PC-3 (cell line): ENCODE measurements at regions not wholly inside any gene's neighbourhood (a gene's known extent, or its start where the extent isn't known, plus 50 kb on each side); places are given as distances from the start of the nearest gene placed in this dataset.

Source experiments
- ATAC-seq: fragments of 200-7000 bp; cut with Tn5 transposase; 2 replicates; pipeline ENCODE4 v1.9.1; 2020; ENCODE audit warnings: mild to moderate bottlenecking, moderate library complexity
- BruUV-seq: library from RNA; stranded (reverse); fragments of 400-500 nt; replicated peaks from 2 replicates; lab custom pipeline; 2021; lab: Mats Ljungman, UMichigan
- CTCF ChIA-PET: fragments of 300-600 bp; sonication (Branson Sonifier 250); formaldehyde crosslinking; loops from one replicate; lab custom pipeline; 2022; ENCODE audit warnings: antibody characterized with exemption; lab: Charles Lee
- POLR2A ChIA-PET: fragments of 300-600 bp; sonication (Branson Sonifier 250); formaldehyde crosslinking; loops from one replicate; lab custom pipeline; 2022; ENCODE audit warnings: antibody characterized with exemption; ENCODE audit not compliant: unreplicated experiment; lab: Charles Lee
- DNase-seq: peaks from one replicate; pipeline ENCODE4 v3.0.0-alpha.2; 2015
- H2AFZ ChIP-seq: fragments of 300-600 bp; sonication (generic); 2 replicates; pipeline ENCODE4 v1.6.0; 2016; ENCODE audit warnings: antibody characterized with exemption, low read length
- H3F3A ChIP-seq: fragments of 300-600 bp; sonication (generic); one replicate; pipeline ENCODE4 v1.6.0; 2017; ENCODE audit warnings: antibody characterized with exemption, low read length, control low read depth, mild to moderate bottlenecking; ENCODE audit not compliant: unreplicated experiment
- H3K27ac ChIP-seq: fragments of 300-600 bp; sonication (generic); 2 replicates; pipeline ENCODE4 v1.5.1; 2016; ENCODE audit warnings: mild to moderate bottlenecking, low read length
- H3K27me3 ChIP-seq: fragments of 300-600 bp; sonication (generic); 2 replicates; pipeline ENCODE4 v1.6.1; 2016; ENCODE audit warnings: low read length, mixed read lengths
- H3K36me3 ChIP-seq: fragments of 300-600 bp; sonication (generic); 2 replicates; pipeline ENCODE4 v1.6.1; 2016; ENCODE audit warnings: low read depth, mixed run types, low read length, mixed read lengths
- H3K4me1 ChIP-seq: fragments of 300-600 bp; sonication (generic); 2 replicates; pipeline ENCODE4 v1.5.1; 2016; ENCODE audit warnings: low read length; ENCODE audit not compliant: insufficient read depth
- H3K4me2 ChIP-seq: fragments of 300-600 bp; sonication (generic); 2 replicates; pipeline ENCODE4 v1.6.0; 2016; ENCODE audit warnings: low read length
- H3K4me3 ChIP-seq: fragments of 300-600 bp; sonication (generic); 2 replicates; pipeline ENCODE4 v1.5.1; 2016; ENCODE audit warnings: mild to moderate bottlenecking, low read length, mixed read lengths
- H3K79me2 ChIP-seq: fragments of 300-600 bp; sonication (generic); 2 replicates; pipeline ENCODE4 v1.6.1; 2017; ENCODE audit warnings: low read length, mixed read lengths
- H3K9ac ChIP-seq: fragments of 300-600 bp; sonication (generic); 2 replicates; pipeline ENCODE4 v1.6.0; 2016; ENCODE audit warnings: mild to moderate bottlenecking, low read length
- H3K9me2 ChIP-seq: fragments of 300-600 bp; sonication (generic); replicated peaks from 2 replicates; pipeline ENCODE4 v1.6.1; 2016; ENCODE audit warnings: mixed run types, low read length, mixed read lengths
- H3K9me3 ChIP-seq: fragments of 300-600 bp; sonication (generic); 2 replicates; pipeline ENCODE4 v1.6.1; 2016; ENCODE audit warnings: low read length, mixed read lengths
- H4K20me1 ChIP-seq: fragments of 300-600 bp; sonication (generic); 2 replicates; pipeline ENCODE4 v1.6.1; 2016; ENCODE audit warnings: low read length, mixed read lengths
- EZH2 ChIP-seq: fragments of 300-600 bp; sonication (generic); IDR thresholded peaks from one replicate; pipeline ENCODE4 v1.6.1; 2017; ENCODE audit warnings: antibody characterized with exemption, mild to moderate bottlenecking, low read length; ENCODE audit not compliant: unreplicated experiment
- EZH2phosphoT487 ChIP-seq: fragments of 300-600 bp; sonication (generic); IDR thresholded peaks from 2 replicates; pipeline ENCODE4 v1.6.1; 2018; ENCODE audit warnings: mild to moderate bottlenecking, antibody characterized with exemption, low read length, borderline replicate concordance
- intact Hi-C: fragments of 100-400 bp; cut with micrococcal nuclease; formaldehyde crosslinking; loops from 2 replicates; pipeline ENCODE4 v1.9.0; 2023
- TF ChIP-seq, protein P1 (sequence below): fragments of 300-600 bp; sonication (generic); conservative IDR thresholded peaks from 2 replicates; pipeline ENCODE4 v1.5.1; 2017; ENCODE audit warnings: antibody characterized with exemption, low read depth, mild to moderate bottlenecking, low read length

DNA sequence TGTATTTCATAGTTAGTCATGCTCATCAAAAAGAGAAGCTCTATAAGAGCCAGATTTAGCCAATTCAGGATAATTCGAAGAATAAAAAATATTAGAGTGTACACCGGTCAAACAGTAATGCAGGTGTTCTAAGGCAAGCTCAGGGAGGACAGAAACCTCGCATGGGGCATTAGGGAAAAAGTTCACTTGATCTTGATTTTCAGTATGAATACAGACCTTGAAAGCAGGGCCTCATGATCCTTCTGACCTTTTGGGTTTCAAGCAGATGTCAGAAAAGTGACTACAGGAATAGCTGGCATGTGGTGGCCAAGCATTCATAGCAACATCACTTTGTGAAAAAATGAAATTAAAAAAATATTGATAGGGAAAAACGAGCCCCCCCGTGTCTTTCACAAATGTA is 394.9 kb downstream of the KIF4B start:
- intact Hi-C loops, result no loop called here
- Histone ChIP-seq H3K9me3 (no peaks in the 10 kb centered on the region), H2AFZ (no peak overlapping the region), H3K9me2 (no peaks in the 10 kb centered on the region), H3K9ac (no peak overlapping the region), H3K79me2 (no peaks in the 10 kb centered on the region), H3K4me1 (no peaks in the 10 kb centered on the region), H4K20me1 (no peaks in the 10 kb centered on the region), H3K4me3 (no peak overlapping the region), H3F3A (no peaks in the 10 kb centered on the region), H3K4me2 (no peak overlapping the region), H3K36me3 (no peaks in the 10 kb centered on the region), H3K27me3 (no peaks in the 10 kb centered on the region), H3K27ac (no peak overlapping the region)
- ATAC-seq, result no peak
- no peak for TF ChIP-seq EZH2
- TF ChIP-seq, protein P1, sequence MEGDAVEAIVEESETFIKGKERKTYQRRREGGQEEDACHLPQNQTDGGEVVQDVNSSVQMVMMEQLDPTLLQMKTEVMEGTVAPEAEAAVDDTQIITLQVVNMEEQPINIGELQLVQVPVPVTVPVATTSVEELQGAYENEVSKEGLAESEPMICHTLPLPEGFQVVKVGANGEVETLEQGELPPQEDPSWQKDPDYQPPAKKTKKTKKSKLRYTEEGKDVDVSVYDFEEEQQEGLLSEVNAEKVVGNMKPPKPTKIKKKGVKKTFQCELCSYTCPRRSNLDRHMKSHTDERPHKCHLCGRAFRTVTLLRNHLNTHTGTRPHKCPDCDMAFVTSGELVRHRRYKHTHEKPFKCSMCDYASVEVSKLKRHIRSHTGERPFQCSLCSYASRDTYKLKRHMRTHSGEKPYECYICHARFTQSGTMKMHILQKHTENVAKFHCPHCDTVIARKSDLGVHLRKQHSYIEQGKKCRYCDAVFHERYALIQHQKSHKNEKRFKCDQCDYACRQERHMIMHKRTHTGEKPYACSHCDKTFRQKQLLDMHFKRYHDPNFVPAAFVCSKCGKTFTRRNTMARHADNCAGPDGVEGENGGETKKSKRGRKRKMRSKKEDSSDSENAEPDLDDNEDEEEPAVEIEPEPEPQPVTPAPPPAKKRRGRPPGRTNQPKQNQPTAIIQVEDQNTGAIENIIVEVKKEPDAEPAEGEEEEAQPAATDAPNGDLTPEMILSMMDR, result no peak
- POLR2A ChIA-PET, result no interaction called here
- no TSS peak for BruUV-seq
- no peak for DNase-seq
- CTCF ChIA-PET, result no interaction called here

DNA sequence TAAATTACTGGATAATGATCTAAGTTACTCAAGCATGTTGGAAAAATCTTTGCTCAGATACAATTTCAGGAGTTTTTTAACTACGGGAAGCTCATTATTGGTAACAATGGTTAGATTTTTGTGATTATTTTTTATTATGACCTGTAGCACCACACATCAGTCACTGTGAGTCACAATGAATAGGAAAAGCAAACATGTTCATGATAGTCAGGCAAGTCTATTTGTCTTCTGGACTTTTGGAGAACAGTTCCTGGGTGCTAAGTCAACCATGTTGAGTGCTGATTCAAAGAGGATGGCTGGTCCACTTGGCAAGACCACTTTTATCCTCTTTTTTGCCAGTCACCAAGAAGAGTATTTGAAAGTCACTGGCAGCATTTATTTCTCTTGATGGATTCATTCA is 403.2 kb downstream of the KIF4B start:
- ATAC-seq, result no peak
- H3K9me3 ChIP-seq, result no peaks in the 10 kb centered on the region
- peak; percentile 1 for DNase-seq

DNA sequence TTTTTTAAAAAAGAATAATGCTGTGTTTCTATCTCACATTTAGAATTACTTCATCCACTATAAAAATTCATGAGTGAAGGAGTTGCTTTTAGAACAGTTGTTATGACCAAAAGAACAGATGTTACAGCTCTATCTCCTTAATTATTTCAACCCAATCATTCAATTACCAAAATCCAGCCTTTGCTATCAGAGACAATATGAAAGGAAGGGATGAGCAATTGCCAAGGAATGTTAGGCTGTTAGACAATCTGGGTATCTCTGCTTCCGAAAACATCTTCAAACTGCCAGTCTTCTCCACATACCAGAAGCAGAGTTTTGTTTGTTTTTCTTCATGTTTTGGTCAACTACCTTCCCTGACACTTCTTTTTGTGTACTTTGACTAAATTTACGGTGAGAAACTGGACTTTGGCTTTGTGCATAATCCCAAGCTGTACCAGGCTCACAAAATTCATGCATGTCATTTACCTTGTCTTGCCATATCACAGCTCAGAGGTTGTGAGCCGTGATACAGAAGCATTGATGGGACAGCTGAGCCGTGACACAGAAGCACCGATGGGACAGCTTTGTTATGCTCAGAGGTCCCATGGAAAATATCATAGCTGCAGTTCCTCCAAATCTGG is 405.5 kb downstream of the KIF4B start:
- no TSS peak for BruUV-seq
- no peak overlapping the region for H3K4me3 ChIP-seq
- no peak overlapping the region for H2AFZ ChIP-seq
- CTCF ChIA-PET, result no interaction called here
- H4K20me1 ChIP-seq, result no peaks in the 10 kb centered on the region
- H3K4me1 ChIP-seq, result no peaks in the 10 kb centered on the region
- no peak overlapping the region for H3K9ac ChIP-seq
- no peaks in the 10 kb centered on the region for H3F3A ChIP-seq
- H3K27me3 ChIP-seq, result no peaks in the 10 kb centered on the region
- H3K9me2 ChIP-seq, result no peaks in the 10 kb centered on the region
- H3K36me3 ChIP-seq, result no peaks in the 10 kb centered on the region
- no peak for DNase-seq
- TF ChIP-seq EZH2 (no peak), EZH2phosphoT487 (no peak)
- TF ChIP-seq, protein P1, result no peak
- intact Hi-C loops, result no loop called here
- POLR2A ChIA-PET, result no interaction called here
- no peak overlapping the region for H3K4me2 ChIP-seq
- ATAC-seq, result no peak
- no peaks in the 10 kb centered on the region for H3K79me2 ChIP-seq
- no peaks in the 10 kb centered on the region for H3K9me3 ChIP-seq
- H3K27ac ChIP-seq, result no peak overlapping the region

More for the DNA sequence above, 403.2 kb downstream of the KIF4B start:
- TF ChIP-seq, protein P1, result no peak
- no peak for TF ChIP-seq EZH2
- TF ChIP-seq EZH2phosphoT487, result no peak
- Histone ChIP-seq H3K4me3 (no peak overlapping the region), H3K9me2 (no peaks in the 10 kb centered on the region), H2AFZ (no peak overlapping the region), H3F3A (no peaks in the 10 kb centered on the region), H3K4me2 (no peak overlapping the region), H3K27ac (no peak overlapping the region), H3K9ac (no peak overlapping the region), H3K36me3 (no peaks in the 10 kb centered on the region), H4K20me1 (no peaks in the 10 kb centered on the region), H3K27me3 (no peaks in the 10 kb centered on the region), H3K4me1 (no peaks in the 10 kb centered on the region), H3K79me2 (no peaks in the 10 kb centered on the region)
- intact Hi-C loops, result no loop called here
- ChIA-PET CTCF (no interaction called here), POLR2A (no interaction called here)
- no TSS peak for BruUV-seq
